Vagina (tissue), 2 donors: ENCODE measurements at regions not wholly inside any gene's neighbourhood (a gene's known extent, or its start where the extent isn't known, plus 50 kb on each side); places are given as distances from the start of the nearest gene placed in this dataset.

ENCODE experiments used
- DNase-seq, 2 donors: peaks; one replicate each; pipeline ENCODE4 v3.0.0-alpha.2; 2017; ENCODE audit errors: extremely low spot score in 2 of 2
- H3K27ac ChIP-seq: fragments of 200-600 bp; sonication (generic); one replicate; pipeline ENCODE4 v1.5.1; 2019
- H3K27me3 ChIP-seq: fragments of 200-600 bp; sonication (generic); one replicate; pipeline ENCODE4 v1.5.1; 2019
- H3K36me3 ChIP-seq, 2 donors: fragments of 200-600 bp; sonication (generic); one replicate each; pipeline ENCODE4 v1.5.1; 2017 to 2019
- H3K4me1 ChIP-seq: fragments of 200-600 bp; sonication (generic); one replicate; pipeline ENCODE4 v1.5.1; 2019
- H3K4me3 ChIP-seq, 2 donors: fragments of 200-600 bp; sonication (generic); 1 replicate in 1 of 2; 2 replicates in 1 of 2; pipeline ENCODE4 v1.5.1; 2016 to 2019
- H3K9me3 ChIP-seq: fragments of 200-600 bp; sonication (generic); one replicate; pipeline ENCODE4 v1.5.1; 2019
- CTCF ChIP-seq, 3 experiments: fragments of 450-650 bp in 2 of 3; fragments of 200-600 bp in 1 of 3; sonication (generic) in 1 of 3; IDR thresholded peaks; one replicate each; pipeline ENCODE4 v1.5.1; 2017 to 2019; ENCODE audit warnings: antibody characterized with exemption in 3 of 3, mild to moderate bottlenecking in 2 of 3, moderate library complexity in 2 of 3
- POLR2A ChIP-seq, 2 donors: fragments of 450-650 bp; IDR thresholded peaks; one replicate each; pipeline ENCODE4 v1.6.1; 2017; ENCODE audit warnings: antibody characterized with exemption in 2 of 2, mild to moderate bottlenecking in 2 of 2, moderate library complexity in 2 of 2
- POLR2AphosphoS5 ChIP-seq, 2 donors: sonication (generic); formaldehyde crosslinking; IDR thresholded peaks; one replicate each; pipeline ENCODE4 v1.9.0; 2017; ENCODE audit warnings: antibody characterized with exemption in 2 of 2, mild to moderate bottlenecking in 2 of 2, low read depth in 1 of 2; ENCODE audit not compliant: insufficient read depth in 1 of 2
- intact Hi-C: fragments of 100-400 bp; cut with DNase I; formaldehyde crosslinking; loops from one replicate; pipeline ENCODE4 v1.15.1; 2023

GRCh38 chr6:77172578-77172977 is 290.7 kb downstream of the HTR1B start:
- Histone ChIP-seq H3K4me3 (no peak overlapping the region), H3K27ac (no peak overlapping the region), H3K9me3 (no peaks in the 10 kb centered on the region), H3K36me3 (no peaks in the 10 kb centered on the region), H3K4me1 (no peaks in the 10 kb centered on the region), H3K27me3 (no peaks in the 10 kb centered on the region)
- TF ChIP-seq POLR2A (IDR thresholded peaks at IDR 0.05): no peak
- no peak for TF ChIP-seq POLR2AphosphoS5 (IDR thresholded peaks at IDR 0.05; ENCODE audit: insufficient read depth in 1 of 2, low read depth in 1 of 2)
- TF ChIP-seq CTCF (IDR thresholded peaks at IDR 0.05): no peak
- DNase-seq: no peak
- intact Hi-C loops: no loop called here

GRCh38 chr6:77159730-77160129 is 303.6 kb downstream of the HTR1B start:
- no peak for DNase-seq
- Histone ChIP-seq H3K4me3 (no peak overlapping the region), H3K27ac (no peak overlapping the region), H3K27me3 (no peaks in the 10 kb centered on the region), H3K36me3 (no peaks in the 10 kb centered on the region), H3K9me3 (no peaks in the 10 kb centered on the region), H3K4me1 (no peaks in the 10 kb centered on the region)
- TF ChIP-seq CTCF (IDR thresholded peaks at IDR 0.05) (no peak), POLR2A (IDR thresholded peaks at IDR 0.05) (no peak), POLR2AphosphoS5 (IDR thresholded peaks at IDR 0.05; ENCODE audit: insufficient read depth in 1 of 2, low read depth in 1 of 2) (no peak)
- intact Hi-C loops: no loop called here

DNA sequence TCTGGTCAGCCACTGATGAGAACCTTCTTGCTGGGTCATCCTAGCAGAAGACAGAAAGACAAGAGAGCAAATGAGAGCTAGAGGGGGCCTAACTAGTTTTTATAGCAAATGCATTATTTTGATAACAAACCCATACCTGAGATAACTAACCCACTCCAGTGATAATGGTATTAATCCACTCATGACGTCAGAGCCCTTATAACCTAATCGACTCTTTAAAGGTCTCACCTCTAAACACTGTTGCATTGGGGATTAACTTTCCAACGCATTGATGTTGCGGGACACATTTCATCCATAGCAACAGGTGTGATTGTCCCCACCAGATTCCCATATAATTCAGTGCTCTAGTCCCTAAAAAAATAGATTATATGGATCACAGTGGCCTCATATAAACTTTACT is 312.1 kb downstream of the HTR1B start:
- no peak for TF ChIP-seq POLR2A (IDR thresholded peaks at IDR 0.05)
- TF ChIP-seq CTCF (IDR thresholded peaks at IDR 0.05): no peak
- TF ChIP-seq POLR2AphosphoS5 (IDR thresholded peaks at IDR 0.05; ENCODE audit: insufficient read depth in 1 of 2, low read depth in 1 of 2): no peak
- Histone ChIP-seq H3K27ac (no peak overlapping the region), H3K4me1 (no peaks in the 10 kb centered on the region), H3K36me3 (no peaks in the 10 kb centered on the region), H3K9me3 (no peaks in the 10 kb centered on the region), H3K4me3 (no peak overlapping the region), H3K27me3 (no peaks in the 10 kb centered on the region)
- DNase-seq: no peak
- intact Hi-C loops: no loop called here

GRCh38 chr6:77150736-77151135 is 312.6 kb downstream of the HTR1B start:
- Histone ChIP-seq H3K27ac (no peak overlapping the region), H3K27me3 (no peaks in the 10 kb centered on the region), H3K36me3 (no peaks in the 10 kb centered on the region), H3K4me3 (no peak overlapping the region), H3K9me3 (no peaks in the 10 kb centered on the region), H3K4me1 (no peaks in the 10 kb centered on the region)
- TF ChIP-seq POLR2A (IDR thresholded peaks at IDR 0.05) (no peak), POLR2AphosphoS5 (IDR thresholded peaks at IDR 0.05; ENCODE audit: insufficient read depth in 1 of 2, low read depth in 1 of 2) (no peak), CTCF (IDR thresholded peaks at IDR 0.05) (no peak)
- DNase-seq: no peak
- intact Hi-C loops: no loop called here

GRCh38 chr6:77145244-77145643 is 318.0 kb downstream of the HTR1B start:
- H3K4me3 ChIP-seq: no peak overlapping the region
- no peak overlapping the region for H3K27ac ChIP-seq
- no peaks in the 10 kb centered on the region for H3K36me3 ChIP-seq
- no peaks in the 10 kb centered on the region for H3K4me1 ChIP-seq
- intact Hi-C loops: no loop called here
- no peak for DNase-seq
- no peak for TF ChIP-seq POLR2AphosphoS5 (IDR thresholded peaks at IDR 0.05; ENCODE audit: insufficient read depth in 1 of 2, low read depth in 1 of 2)
- TF ChIP-seq CTCF (IDR thresholded peaks at IDR 0.05): no peak
- no peak for TF ChIP-seq POLR2A (IDR thresholded peaks at IDR 0.05)
- H3K27me3 ChIP-seq: no peaks in the 10 kb centered on the region
- no peaks in the 10 kb centered on the region for H3K9me3 ChIP-seq
